GM12878 (cell line): ENCODE measurements at regions not wholly inside any gene's neighbourhood (a gene's known extent, or its start where the extent isn't known, plus 50 kb on each side); places are given as distances from the start of the nearest gene placed in this dataset.

Experiments
- ATAC-seq: fragments of 200-7000 bp; cut with Tn5 transposase; 3 replicates; pipeline ENCODE4 v1.9.1; 2020; ENCODE audit warnings: mild to moderate bottlenecking, moderate library complexity
- BruUV-seq: library from RNA; stranded (reverse); fragments of 400-500 nt; replicated peaks from 2 replicates; lab custom pipeline; 2021; lab: Mats Ljungman, UMichigan
- CTCF ChIA-PET: fragments of 300-600 bp; sonication (Branson Sonifier 250); formaldehyde crosslinking; extraction: SDS; loops from one replicate; lab custom pipeline; 2021; ENCODE audit warnings: inconsistent platforms; lab: Yijun Ruan, JAX
- POLR2A ChIA-PET: fragments of 350-600 bp; formaldehyde crosslinking; extraction: SDS; loops from one replicate; lab custom pipeline; 2021; ENCODE audit warnings: inconsistent platforms; lab: Charles Lee
- RAD21 ChIA-PET: fragments of 300-600 bp; sonication (Branson Sonifier 250); formaldehyde crosslinking; loops from one replicate; lab custom pipeline; 2023; ENCODE audit warnings: antibody characterized with exemption; ENCODE audit not compliant: unreplicated experiment; lab: Charles Lee
- SMC1A ChIA-PET: fragments of 300-600 bp; sonication (Branson Sonifier 250); formaldehyde crosslinking; loops from one replicate; lab custom pipeline; 2023; ENCODE audit not compliant: unreplicated experiment, uncharacterized antibody; lab: Charles Lee
- DNase-seq: peaks from one replicate; pipeline ENCODE4 v3.0.0-alpha.2; 2011; ENCODE audit warnings: low read depth, low spot score
- FAIRE-seq: peaks from 3 replicates; lab custom pipeline; 2011; peaks lifted over from hg19 to GRCh38; lab: Jason Lieb, UNC
- H2AFZ ChIP-seq: 2 replicates; pipeline ENCODE4 v1.6.0; 2011; ENCODE audit warnings: low read depth, low read length, control low read depth; ENCODE audit not compliant: control insufficient read depth
- H3K27ac ChIP-seq: 2 replicates; pipeline ENCODE4 v1.5.1; 2011; ENCODE audit warnings: control low read depth; ENCODE audit not compliant: control insufficient read depth, insufficient read depth
- H3K27me3 ChIP-seq, 2 experiments: replicated peaks in 1 of 2; 2 replicates each; pipeline versions ENCODE4 v1.6.0 to v1.6.1; 2011; ENCODE audit warnings: low read length in 1 of 2; ENCODE audit not compliant: control insufficient read depth in 2 of 2, insufficient read depth in 2 of 2
- H3K36me3 ChIP-seq, 2 experiments: 2 replicates each; pipeline ENCODE4 v1.5.1; 2011; ENCODE audit warnings: low read length in 1 of 2; ENCODE audit not compliant: control insufficient read depth in 2 of 2, insufficient read depth in 2 of 2
- H3K4me1 ChIP-seq: 2 replicates; pipeline ENCODE4 v1.6.1; 2011; ENCODE audit warnings: mild to moderate bottlenecking, low read length, moderate library complexity, mixed read lengths; ENCODE audit not compliant: control insufficient read depth, insufficient read depth
- H3K4me2 ChIP-seq: 2 replicates; pipeline ENCODE4 v1.6.0; 2011; ENCODE audit warnings: control low read depth; ENCODE audit not compliant: control insufficient read depth, insufficient read depth
- H3K4me3 ChIP-seq: fragments of 200-600 bp; sonication (generic); 2 replicates; pipeline ENCODE4 v1.5.1; 2016
- H3K79me2 ChIP-seq: 2 replicates; pipeline ENCODE4 v1.6.0; 2011; ENCODE audit warnings: low read length; ENCODE audit not compliant: control insufficient read depth, insufficient read depth
- H3K9ac ChIP-seq: 2 replicates; pipeline ENCODE4 v1.8.0; 2011; ENCODE audit warnings: low read length, control low read depth, mixed read lengths; ENCODE audit not compliant: control insufficient read depth, insufficient read depth
- H3K9me3 ChIP-seq: replicated peaks from 3 replicates; pipeline ENCODE4 v1.5.1; 2011; ENCODE audit warnings: mild to moderate bottlenecking, low read length; ENCODE audit not compliant: control insufficient read depth, insufficient read depth
- H4K20me1 ChIP-seq: 2 replicates; pipeline ENCODE4 v1.6.0; 2011; ENCODE audit not compliant: control insufficient read depth, insufficient read depth
- ASH2L ChIP-seq: fragments of 300-600, 200-600 bp; sonication (generic); IDR thresholded peaks from 2 replicates; pipeline ENCODE4 v1.6.1; 2017; ENCODE audit warnings: low read depth, mild to moderate bottlenecking, borderline replicate concordance
- CBFB ChIP-seq: IDR thresholded peaks from 2 replicates; pipeline ENCODE4 v1.6.1; 2016; ENCODE audit warnings: antibody characterized with exemption, low read depth
- CBX5 ChIP-seq: sonication (generic); IDR thresholded peaks from 2 replicates; pipeline ENCODE4 v1.6.1; 2016; ENCODE audit warnings: low read depth, moderate library complexity, mild to moderate bottlenecking, inconsistent platforms
- HDAC2 ChIP-seq: fragments of 200-600 bp; sonication (generic); IDR thresholded peaks from 2 replicates; pipeline ENCODE4 v1.6.1; 2017
- IKZF2 ChIP-seq, 2 experiments: fragments of 450-650 bp; IDR thresholded peaks; 2 replicates each; pipeline ENCODE4 v1.6.1; 2017; ENCODE audit warnings: mild to moderate bottlenecking in 2 of 2, moderate library complexity in 2 of 2
- KDM1A ChIP-seq: fragments of 200-600 bp; sonication (generic); IDR thresholded peaks from 2 replicates; pipeline ENCODE4 v1.6.1; 2016; ENCODE audit warnings: borderline replicate concordance
- PBX3 ChIP-seq: IDR thresholded peaks from 2 replicates; pipeline ENCODE4 v1.6.1; 2011; ENCODE audit warnings: mild to moderate bottlenecking, low read depth, low read length, moderate library complexity; ENCODE audit not compliant: insufficient replicate concordance
- POLR2AphosphoS5 ChIP-seq: IDR thresholded peaks from 2 replicates; pipeline ENCODE4 v1.6.1; 2011; ENCODE audit warnings: mild to moderate bottlenecking, low read length, inconsistent platforms
- RBBP5 ChIP-seq: fragments of 200-600 bp; sonication (generic); conservative IDR thresholded peaks from 2 replicates; pipeline ENCODE4 v1.6.1; 2016
- SUPT20H ChIP-seq: IDR thresholded peaks from 2 replicates; pipeline ENCODE4 v1.6.1; 2011; ENCODE audit warnings: low read depth, mild to moderate bottlenecking, low read length, moderate library complexity, borderline replicate concordance; ENCODE audit not compliant: control insufficient read depth
- YY1 ChIP-seq: IDR thresholded peaks from 2 replicates; pipeline ENCODE4 v1.6.1; 2011; ENCODE audit warnings: low read depth, mild to moderate bottlenecking, low read length
- ZNF24 ChIP-seq: fragments of 450-650 bp; IDR thresholded peaks from 2 replicates; pipeline ENCODE4 v1.6.1; 2017; ENCODE audit warnings: antibody characterized with exemption, mild to moderate bottlenecking
- ZNF592 ChIP-seq: fragments of 450-650 bp; IDR thresholded peaks from 2 replicates; pipeline ENCODE4 v1.6.1; 2017; ENCODE audit warnings: mild to moderate bottlenecking, moderate library complexity
- ZZZ3 ChIP-seq: IDR thresholded peaks from 2 replicates; pipeline ENCODE4 v1.6.1; 2011; ENCODE audit warnings: low read depth; ENCODE audit not compliant: control insufficient read depth, insufficient read length
- WGBS: methylation state at CpG from one replicate; pipeline ENCODE4 v1.1.6; 2016; ENCODE audit warnings: low lambda C conversion rate; ENCODE audit not compliant: insufficient replicate concordance, insufficient coverage; ENCODE audit errors: missing lambda C conversion rate; 5-methylcytosine and 5-hydroxymethylcytosine counted together
- in situ Hi-C: fragments of 300-500 bp; cut with MboI; formaldehyde crosslinking; loops from 9 replicates; pipeline ENCODE4 v1.14.3; 2018; ENCODE audit warnings: mixed read lengths
- intact Hi-C: fragments of 100-400 bp; cut with micrococcal nuclease; formaldehyde crosslinking; loops from one replicate; pipeline ENCODE4 v1.14.2; 2022; ENCODE audit not compliant: unreplicated experiment

GRCh38 chr3:22933051-22933840, 269.9 kb upstream of the UBE2E2 start:
- DNase-seq (no peak), FAIRE-seq (no peak), ATAC-seq (no peak)
- Histone ChIP-seq H3K27ac (no peak overlapping the region), H4K20me1 (no peaks in the 10 kb centered on the region), H3K4me2 (no peak overlapping the region), H3K27me3 (no peaks in the 10 kb centered on the region), H3K36me3 (no peaks in the 10 kb centered on the region), H2AFZ (no peak overlapping the region), H3K4me3 (no peak overlapping the region), H3K4me1 (no peaks in the 10 kb centered on the region), H3K79me2 (no peaks in the 10 kb centered on the region), H3K9me3 (no peaks in the 10 kb centered on the region), H3K9ac (no peak overlapping the region)
- no TSS peak for BruUV-seq
- WGBS, result 50% methylated on average over 4 of the region's 5 CpGs
- intact Hi-C loops, result no loop called here
- ChIA-PET RAD21 (no interaction called here), SMC1A (interaction anchor here (0.9 kb wide), 1 partner anchor 36 kb away, joined by 4 read pairs; no protein-coding TSS in a partner anchor), POLR2A (no interaction called here), CTCF (no interaction called here)
- in situ Hi-C loops, result no loop called here
- no peak for TF ChIP-seq CBFB
- no peak for TF ChIP-seq HDAC2
- TF ChIP-seq YY1, result no peak
- no peak for TF ChIP-seq SUPT20H

- H3K36me3 ChIP-seq, result no peaks in the 10 kb centered on the region
- no peak overlapping the region for H2AFZ ChIP-seq
- ChIA-PET RAD21 (no interaction called here), POLR2A (no interaction called here), SMC1A (interaction anchor here (0.9 kb wide), 1 partner anchor 35 kb away, joined by 4 read pairs; no protein-coding TSS in a partner anchor), CTCF (no interaction called here)
- FAIRE-seq (no peak), DNase-seq (no peak), ATAC-seq (no peak)
- no peaks in the 10 kb centered on the region for H3K9me3 ChIP-seq
- intact Hi-C loops, result no loop called here
- H3K27ac ChIP-seq, result no peak overlapping the region
- H3K4me1 ChIP-seq, result no peaks in the 10 kb centered on the region
- in situ Hi-C loops, result no loop called here
- no peak overlapping the region for H3K4me2 ChIP-seq
- no peaks in the 10 kb centered on the region for H4K20me1 ChIP-seq
- no peak overlapping the region for H3K9ac ChIP-seq
- no peak overlapping the region for H3K4me3 ChIP-seq
- BruUV-seq, result no TSS peak
- H3K27me3 ChIP-seq, result no peaks in the 10 kb centered on the region
- H3K79me2 ChIP-seq, result no peaks in the 10 kb centered on the region
- no peak for TF ChIP-seq IKZF2 (IDR thresholded peaks at IDR 0.05)
- TF ChIP-seq ASH2L, result no peak
- TF ChIP-seq ZNF592, result no peak
- no peak for TF ChIP-seq KDM1A
- TF ChIP-seq RBBP5, result no peak
- TF ChIP-seq ZZZ3, result no peak
- TF ChIP-seq POLR2AphosphoS5, result no peak
- TF ChIP-seq ZNF24, result no peak
- TF ChIP-seq PBX3, result no peak
- no peak for TF ChIP-seq CBX5
Observed at GRCh38 chr3:22933841-22934116, 269.3 kb upstream of the UBE2E2 start.
